NCI-H446 treated with DMSO at 0.1 percent for 48 hours (cell line): ENCODE measurements at regions not wholly inside any gene's neighbourhood (a gene's known extent, or its start where the extent isn't known, plus 50 kb on each side); places are given as distances from the start of the nearest gene placed in this dataset.
"Not testable (repeated sequence)": the region's sequence is repeated elsewhere in the genome, so short reads cannot be mapped to it uniquely, and the experiment has no call there.

Experiments used
- DNase-seq: peaks from one replicate; lab custom pipeline; 2025; lab: John Stamatoyannopoulos, UW

DNA sequence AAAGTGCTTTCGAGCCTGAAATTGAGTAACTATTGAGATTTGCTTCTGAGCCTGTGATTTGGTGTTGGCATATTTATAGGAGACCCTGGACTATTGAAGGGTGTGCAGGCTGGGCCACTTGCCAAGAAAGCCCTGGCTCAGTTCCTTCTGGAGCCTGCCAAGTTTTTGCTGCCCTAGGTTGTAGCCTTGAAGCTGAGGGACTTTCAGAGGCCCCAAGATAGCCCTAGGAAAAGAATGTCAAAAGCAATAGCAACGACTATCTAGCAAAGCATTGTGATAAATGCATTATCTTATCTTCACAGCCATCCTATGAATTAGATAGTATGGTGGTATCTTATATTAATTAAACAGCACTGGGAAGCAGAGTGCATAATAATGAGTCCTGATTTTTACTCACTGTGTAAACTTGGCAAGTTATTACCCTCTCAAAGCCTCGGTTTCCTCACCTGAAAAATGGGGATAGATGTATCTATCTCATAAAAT is 473.7 kb upstream of the PODXL start:
- DNase-seq: peak; percentile 87

DNA sequence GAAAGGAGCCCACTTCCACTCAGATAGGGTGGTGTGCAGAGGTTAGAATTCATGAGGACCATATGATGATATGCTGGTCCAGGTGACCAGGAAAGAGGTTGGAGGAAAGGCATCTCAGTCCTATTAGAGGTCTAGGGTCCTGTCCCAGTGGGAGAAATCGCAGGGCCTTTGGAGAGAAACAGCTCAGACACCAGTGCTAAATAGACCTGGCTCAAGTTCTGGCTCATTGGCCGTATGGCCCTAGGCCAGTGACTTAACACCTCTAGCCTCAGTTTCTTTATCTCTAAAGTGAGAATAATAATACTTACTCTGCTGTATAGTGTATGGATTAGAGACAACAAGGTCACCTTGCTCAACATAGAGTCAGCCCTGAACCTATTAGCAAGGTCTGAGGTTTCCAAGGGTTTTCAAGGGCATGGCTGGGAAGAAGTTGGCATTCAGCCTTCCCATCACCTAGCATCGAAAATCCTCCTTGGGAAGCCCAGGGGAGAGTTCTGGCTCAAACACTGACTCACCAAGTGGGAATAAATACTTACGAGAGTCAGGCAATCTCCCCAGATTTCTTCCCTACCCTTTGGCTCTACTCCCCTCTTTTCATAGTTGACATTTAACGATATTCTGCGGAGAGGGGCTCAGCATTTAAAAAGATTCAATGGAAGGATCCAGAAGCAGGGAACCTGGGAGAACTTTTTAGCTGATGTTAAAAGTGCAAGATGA is 473.1 kb upstream of the PODXL start:
- DNase-seq: peak; percentile 59

DNA sequence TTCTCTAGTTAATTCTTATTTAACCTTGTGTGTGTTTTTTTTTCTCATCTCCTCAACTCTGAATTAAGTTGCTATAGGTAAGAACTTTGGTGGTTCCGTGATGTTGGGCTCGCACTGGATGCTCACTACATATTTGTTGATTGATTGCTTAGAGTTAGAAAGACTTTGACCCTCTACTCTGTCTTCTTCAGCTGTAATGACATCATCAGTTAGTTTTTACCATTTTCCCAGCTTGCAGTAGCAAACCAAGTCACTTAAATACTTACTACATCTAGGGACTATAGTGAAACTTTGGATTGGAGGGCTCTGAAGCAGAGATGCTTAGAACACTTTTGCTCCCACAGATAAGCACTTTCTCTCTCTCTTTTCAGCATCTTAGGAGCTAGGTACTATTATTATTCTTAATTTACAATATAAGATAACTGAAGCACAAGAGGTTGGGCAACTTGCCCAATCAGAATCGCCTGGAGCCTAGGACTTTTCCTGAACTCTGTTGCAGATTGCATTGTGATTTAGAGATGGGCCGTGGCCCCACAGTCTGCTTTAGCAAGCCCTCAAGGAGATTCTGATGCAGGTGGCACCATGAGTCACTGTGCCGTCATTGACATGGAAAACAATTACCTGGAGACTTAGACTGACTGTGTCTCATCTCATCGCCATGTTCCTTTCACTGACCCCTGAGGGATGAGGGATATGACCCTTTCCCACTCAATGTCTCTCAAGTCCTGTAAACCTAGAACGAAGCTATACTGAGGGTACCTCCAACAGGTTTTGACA is 471.9 kb upstream of the PODXL start:
- no peak for DNase-seq

DNA sequence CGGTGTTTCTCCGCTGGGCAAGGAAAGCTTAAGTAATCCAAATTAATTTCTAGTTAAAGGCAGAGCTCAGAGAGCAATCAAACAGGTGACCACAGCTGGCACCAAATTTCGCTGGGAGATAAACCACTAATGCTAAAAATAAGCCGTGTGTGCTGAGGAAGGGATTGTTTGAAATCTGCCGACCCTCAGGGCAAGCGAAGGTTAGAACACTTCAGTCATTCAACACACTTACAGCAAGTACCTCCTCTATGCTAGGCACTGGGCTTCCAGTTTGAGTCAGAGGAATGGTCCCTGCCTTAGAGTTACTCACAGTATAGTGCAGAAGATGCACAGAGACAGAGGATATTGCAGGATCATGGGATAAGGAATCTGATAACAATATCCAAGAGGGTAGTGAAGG is 467.9 kb upstream of the PODXL start:
- no peak for DNase-seq

DNA sequence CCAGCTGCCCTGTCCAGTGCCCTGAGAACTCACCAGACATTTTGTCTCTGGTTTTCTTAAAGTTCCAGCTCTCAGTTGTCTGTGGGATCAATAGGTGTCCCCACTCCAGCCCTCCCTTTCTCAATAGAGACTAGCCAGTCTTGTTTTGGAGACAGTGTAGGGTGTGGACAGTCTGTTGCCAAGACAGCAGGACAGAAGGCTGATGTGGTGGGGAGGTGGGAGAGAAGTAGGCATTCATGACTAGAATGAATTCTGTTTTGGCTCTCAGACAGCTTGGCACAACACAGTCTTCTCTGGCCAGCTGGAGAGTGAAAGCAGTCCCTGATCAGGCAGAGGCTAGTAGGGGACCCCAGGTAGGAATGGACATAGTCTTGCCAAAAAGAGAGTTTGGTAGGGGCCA is 467.0 kb upstream of the PODXL start:
- DNase-seq: no peak

DNA sequence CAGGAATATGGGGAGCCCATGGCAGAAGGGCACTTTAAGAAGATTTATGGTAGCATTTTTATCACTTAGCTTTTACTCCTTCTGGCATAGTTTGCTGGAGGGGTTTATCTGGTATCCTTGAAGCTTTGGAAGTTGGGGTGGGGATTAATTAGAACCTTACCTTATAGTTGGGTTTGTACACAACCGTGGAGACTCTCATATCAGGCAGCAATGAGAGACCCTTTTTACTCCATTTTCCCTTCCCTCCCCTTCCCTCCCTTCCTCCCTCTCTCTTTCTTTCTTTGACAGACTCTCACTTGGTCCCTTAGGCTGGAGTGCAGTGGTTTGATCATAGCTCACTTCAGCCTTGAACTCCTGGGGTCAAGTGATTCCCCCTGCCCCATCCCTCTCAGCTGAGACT is 465.8 kb upstream of the PODXL start:
- no peak for DNase-seq

DNA sequence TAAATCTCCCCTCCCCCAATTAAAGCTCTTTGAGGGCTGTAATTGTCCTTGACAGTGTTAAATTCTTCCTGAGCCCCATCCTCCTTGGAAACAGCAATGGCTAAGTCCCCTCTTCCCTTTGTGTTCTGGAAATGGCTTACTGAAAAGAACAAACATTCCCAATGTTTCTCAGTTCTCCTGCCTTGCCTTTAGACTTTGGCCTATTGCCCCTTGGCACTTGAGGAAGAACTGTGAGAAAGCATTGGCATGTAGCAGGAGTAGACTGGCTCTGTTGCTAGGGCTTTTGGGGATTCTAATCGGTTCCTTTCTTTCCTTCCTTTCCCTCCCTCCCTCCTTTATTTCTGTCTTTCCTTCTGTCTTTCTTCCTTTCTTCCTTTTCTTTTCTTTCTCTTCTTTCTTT is 463.3 kb upstream of the PODXL start:
- DNase-seq: no peak

DNA sequence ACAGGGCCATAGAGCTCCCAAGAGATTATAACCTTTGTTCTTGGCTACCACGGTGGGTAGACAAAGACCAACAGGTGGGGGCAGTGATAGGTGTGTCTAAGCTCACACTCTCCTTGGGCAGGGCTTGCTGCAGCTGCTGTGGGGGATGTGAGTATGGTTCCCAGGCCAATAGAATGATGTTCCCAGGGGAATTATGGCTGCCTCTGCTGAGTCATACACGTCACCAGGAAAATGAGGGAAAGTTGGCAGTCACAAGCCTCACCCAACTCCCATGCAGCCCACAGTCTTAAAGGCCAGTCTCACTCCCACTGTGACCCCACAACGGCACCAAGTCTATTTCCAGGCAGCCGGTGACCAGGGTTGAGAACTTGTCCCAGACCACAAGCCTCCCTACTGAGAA is 453.4 kb upstream of the PODXL start:
- no peak for DNase-seq

DNA sequence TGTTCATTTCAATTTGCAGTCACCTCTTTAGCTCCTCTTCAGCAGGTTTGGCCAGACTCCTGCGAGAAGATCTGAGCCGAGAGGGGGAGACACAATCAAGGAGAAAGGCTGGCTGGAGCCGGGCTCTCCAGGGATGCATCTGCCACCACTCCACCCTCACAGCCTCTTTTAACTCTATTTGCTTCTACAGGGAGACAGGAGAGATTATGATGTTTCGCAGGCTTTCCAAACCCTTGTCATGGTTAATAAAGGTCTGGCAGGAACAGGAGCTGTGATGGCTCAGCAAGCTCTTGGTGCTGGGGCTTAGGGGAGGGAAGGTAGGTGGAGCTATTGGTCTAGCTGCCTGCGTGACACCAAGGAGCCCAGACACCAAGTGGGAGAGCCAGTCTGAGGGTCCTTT is 448.1 kb upstream of the PODXL start:
- peak; percentile 41 for DNase-seq

DNA sequence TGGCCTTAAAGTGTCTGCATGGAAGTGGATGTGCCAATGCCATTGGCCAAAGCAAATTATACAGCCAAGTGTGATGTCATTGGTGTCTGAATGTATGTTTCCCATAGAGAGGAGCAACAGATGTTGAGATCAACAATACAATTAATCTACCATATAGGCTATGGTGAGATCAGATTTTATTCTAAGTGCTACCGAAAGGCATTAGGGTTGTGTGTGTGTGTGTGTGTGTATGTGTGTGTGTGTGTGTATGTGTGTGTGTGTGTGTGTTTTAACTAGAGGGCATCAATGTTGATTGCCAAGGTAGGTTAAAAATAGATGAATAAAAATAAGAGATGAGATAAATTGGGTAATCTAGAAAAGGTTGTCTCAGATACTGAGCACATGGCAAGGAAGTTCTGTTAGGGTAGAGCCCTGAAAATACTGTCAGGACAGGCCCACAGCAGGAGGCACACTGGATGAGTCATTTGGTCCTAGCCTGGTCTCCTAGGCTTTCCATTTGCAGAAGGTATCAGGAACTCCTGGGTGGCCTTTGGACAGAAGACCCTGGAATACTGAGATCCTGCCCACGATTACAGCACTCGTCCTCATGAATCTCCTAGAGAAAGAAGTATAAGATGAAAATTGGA is 446.0 kb upstream of the PODXL start:
- DNase-seq: no peak

DNA sequence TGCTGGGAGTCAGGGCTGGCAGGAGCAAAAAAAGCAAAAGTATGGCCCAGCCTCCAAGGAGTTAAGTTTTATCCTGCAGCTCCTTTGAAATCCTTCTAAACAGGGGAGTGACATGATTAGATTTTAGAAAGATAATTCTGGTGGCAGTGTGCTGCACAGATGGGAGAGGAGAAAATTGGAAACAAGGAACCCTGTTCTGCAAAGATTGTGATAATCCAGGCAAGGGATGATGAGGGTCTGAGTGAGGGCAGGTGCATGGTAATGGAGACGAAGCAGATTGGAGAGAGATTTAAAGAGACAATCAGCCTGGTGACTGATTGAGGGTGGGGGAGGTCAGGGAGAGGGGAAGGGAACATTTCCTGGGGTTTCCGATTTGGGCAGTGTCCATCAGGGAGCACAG is 444.7 kb upstream of the PODXL start:
- DNase-seq: no peak

DNA sequence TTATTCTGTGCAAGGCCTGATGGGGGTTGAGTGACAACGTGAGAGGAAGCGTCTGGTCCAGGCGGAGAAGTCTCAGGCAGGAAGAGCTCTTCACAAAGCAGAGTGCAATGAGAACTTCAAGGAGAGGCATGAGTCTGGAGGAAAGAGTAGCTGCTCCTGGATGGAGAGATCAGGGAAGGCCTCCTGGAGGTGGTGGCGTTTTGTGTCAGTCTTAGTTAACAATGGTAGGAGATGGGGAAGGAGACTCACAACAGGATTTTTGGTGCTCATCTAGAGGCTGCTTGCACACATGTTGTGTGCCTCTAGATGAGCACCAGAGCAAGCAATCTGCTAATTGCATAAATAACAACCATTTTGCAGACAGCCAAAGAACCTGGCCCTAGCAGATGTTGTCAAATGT is 442.8 kb upstream of the PODXL start:
- DNase-seq: no peak

DNA sequence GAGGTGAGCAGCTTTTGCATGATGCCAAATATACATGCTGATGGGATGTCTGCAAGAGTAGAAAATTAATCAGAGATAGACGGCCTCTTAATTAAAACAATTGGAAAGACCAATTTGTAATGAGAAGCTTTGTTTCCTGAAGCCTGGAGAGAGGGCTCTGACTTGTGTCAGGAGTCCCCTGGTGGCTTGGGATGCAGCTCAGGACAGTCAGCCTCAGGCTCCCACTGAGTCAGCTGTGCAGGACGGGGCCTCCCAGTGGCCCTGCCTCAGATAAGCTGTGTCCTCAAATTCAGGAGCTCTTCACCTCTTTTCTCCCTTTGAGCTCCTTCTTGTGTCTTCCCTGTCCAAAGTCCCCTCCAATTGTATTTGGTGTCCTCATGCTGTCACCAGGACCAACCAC is 438.9 kb upstream of the PODXL start:
- DNase-seq: no peak

DNA sequence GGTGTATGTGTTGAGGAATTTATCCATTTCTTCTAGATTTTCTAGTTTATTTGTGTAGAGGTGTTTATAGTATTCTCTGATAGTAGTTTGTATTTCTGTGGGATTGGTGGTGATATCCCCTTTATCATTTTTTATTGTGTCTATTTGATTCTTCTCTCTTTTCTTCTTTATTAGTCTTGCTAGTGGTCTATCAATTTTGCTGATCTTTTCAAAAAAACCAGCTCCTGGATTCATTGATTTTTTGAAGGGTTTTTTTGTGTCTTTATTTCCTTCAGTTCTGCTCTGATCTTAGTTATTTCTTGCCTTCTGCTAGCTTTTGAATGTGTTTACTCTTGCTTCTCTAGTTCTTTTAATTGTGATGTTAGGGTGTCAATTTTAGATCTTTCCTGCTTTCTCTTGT is 424.6 kb upstream of the PODXL start:
- DNase-seq: not testable (repeated sequence)

DNA sequence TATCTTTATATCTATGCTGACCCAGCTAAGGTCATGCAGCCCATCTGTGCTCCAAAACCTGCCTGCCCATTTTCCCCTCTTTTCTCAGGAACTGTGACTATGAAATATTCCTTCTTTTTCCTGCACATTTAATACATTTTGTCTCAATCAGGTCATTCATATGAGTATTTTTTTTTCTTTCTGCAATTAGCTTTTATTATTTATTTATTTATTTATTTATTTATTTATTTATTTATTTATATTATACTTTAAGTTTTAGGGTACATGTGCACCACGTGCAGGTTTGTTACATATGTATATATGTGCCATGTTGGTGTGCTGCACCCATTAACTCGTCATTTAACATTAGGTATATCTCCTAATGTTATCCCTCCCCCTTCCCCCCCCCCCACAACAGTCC is 421.7 kb upstream of the PODXL start:
- not testable (repeated sequence) for DNase-seq

DNA sequence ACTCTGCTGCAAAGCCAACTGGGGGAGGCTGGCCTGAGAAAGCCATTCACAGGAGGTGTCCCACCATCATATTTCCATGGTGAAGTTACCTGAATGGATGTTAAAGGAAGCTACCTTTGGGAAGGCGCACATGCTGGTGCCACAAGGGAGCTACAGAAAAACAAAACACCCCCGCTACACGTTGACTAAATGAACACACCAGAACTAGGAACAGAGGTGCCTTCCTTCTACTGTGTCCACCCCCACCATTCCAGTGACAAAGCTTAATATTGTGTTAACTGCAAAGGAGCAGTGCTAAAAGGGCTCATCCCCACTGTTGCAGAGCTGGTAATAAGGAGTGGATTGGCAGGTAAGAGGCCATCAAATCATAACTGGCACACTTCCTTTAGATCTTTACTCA is 420.0 kb upstream of the PODXL start:
- no peak for DNase-seq

DNA sequence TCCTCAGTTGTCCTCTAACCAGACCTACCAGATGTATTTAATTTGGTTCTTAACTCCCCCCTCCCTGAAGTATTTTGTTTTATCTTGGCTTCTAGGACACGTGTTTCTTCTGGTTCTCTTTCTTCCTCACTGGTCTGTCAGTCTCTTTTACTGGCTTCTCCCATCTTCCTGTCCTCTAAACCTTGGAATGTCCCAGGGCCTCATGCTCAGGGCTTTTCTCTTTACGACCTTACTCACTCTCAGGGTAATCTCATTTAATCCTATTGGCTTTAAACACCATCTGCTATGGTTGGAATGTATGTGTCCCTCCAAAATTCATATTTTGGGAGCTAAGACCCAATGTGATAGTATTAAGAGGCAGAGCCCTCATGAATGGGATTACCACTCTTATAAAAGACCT is 418.2 kb upstream of the PODXL start:
- DNase-seq: no peak

DNA sequence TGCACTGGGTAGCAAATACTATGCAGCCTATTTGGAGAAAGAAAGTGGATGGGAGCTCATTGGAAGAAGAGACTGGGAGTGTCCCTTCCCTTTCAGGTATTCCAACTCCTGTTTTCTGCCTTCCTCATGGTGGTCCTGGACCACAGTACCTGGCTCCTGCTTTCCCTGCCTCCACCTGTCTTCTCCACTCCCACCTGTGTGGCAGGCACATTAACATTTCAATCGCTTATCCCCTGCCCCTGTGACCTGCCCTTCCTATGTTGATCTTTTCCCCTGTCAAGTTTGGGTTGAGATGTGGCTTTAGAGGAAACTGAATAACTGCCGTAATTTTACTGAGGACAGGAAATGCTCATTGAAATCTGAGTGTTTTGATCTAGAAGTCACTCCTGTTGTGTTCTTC is 415.8 kb upstream of the PODXL start:
- DNase-seq: no peak

DNA sequence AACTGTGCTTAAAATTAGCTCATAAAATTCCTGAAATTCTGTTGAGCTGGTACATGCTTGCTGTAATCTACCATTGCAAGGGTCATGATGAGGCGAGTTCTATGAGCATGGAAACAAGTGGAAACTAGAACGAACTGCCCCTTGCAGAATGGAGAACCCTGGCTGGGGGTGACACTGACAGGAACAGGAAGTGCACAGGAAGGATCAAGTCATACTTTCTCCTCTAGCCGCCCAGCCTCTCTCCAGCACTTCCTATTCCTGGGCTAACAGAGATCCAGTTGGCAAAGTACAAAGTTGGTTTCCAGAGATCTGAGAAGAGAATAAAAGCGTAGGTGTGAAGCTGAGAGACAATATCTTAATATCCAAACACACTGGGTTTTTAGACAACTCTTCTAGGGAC is 414.2 kb upstream of the PODXL start:
- no peak for DNase-seq

DNA sequence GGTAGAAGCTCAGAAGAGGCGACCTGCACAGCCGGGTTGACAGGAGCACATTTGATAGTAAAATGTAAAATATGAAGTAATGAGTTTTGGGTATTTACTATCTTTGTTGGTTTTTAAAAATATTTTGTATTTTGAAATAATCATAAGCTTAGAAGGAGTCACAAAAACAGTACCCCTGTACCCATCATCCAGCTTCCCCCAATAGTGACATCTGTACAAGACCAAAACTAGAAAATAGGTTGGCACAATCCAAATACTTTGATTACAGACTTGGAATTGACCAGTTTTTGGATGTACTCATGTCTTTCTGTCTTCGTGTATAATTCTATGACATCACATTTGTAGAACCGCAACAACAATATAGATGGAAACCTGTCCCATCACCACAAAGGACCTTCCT is 413.1 kb upstream of the PODXL start:
- no peak for DNase-seq

DNA sequence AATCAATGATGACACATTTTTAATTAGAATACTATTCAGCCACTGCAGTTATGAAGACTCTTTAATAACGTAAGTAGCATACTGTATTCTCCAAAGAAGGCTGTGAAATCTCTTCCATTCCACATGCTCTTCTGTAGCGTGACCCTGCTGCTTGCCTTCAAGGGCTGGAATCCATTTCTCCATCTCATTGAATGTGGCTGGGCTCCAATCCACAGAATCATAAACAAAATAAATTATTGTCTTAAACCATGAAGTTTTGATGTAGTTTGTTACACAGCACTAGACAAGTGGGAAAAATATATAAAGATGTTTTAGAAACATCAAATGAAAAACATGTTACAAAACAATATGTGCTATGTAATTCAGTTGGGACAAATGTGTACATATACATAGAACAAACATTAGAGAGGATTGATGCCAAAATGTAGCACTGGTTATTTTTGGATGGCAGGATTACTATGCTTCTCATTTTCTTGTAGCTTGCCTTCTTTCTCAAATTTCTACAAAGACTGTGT is 410.8 kb upstream of the PODXL start:
- DNase-seq: no peak

DNA sequence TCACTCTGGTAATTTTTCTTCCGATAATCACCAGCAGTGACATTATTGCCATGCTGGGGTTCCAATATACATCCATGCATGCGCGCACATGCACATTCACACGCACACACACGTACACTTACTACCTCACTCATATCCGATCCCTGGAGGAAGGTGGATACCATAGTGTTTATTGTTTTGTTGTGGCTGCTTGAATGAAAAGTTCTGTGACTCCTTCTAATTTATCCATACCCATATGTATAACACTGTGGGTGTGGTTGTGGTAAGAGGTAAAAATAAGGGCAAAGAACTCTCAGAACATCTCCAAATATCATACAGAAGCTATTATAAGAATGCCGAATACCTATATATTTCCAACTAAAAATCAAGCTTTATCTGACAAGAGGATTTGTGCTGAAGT is 407.8 kb upstream of the PODXL start:
- DNase-seq: no peak

DNA sequence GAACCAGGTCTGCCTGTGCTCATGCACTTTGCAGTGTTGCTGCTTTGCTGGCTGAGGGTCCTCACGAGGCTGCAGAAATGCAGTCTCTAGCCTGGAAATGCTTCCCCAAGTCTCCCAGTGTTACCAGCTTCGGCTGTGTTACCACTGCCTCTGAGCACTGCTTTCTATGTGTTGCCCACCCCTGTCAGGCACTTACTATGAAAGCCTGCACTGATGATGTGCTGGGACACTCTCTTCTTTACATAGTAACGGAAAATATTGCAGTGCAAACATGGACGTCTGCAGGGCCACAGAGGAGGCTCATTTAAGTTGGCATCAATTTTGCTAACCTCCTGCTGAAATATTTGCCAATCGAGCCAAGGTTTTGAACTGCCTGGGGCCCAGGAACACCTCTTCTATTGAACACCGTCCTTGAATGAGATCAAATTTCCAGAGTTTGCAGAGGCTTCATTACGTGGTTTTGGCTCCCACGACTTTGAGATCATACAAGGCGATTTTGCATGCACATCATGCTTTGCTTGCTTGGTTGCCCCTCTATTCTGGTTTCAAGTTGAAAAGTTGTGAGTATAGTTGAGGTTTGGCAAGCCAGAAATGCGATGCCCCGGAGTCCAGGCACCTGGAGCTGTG is 404.7 kb upstream of the PODXL start:
- no peak for DNase-seq
